ENCODE measurements at regions not wholly inside any gene's neighbourhood (a gene's known extent, or its start where the extent isn't known, plus 50 kb on each side); places are given as distances from the start of the nearest gene placed in this dataset.
A peak's percentile ranks its signal among the peaks of the same experiment; 100 is the strongest.

DNA sequence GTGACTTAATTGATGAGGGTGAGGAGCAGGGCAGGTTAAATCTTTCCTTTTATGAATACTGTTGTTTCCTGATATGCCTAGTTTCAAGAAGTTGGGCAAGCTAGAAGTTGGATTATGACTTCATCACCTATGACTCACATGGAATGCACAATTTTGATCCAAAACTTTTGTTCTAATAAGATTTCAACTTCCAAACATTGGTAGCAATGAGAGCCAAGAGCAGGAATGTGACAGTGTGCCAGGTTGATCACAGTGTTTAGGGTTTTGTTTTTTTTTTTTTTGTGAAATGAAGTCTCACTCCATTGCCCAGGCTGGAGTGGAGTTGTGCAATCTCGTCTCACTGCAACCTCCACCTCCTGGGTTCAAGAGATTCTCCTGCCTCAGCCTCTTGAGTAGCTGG is 349.4 kb downstream of the DUSP10 start:
- H3K27me3 ChIP-seq (ENCODE audit: control insufficient read depth, insufficient read depth, low read length) = no peaks in the 10 kb centered on the region
- no peak for DNase-seq
- no peaks in the 10 kb centered on the region for H3K9me3 ChIP-seq (ENCODE audit: control insufficient read depth, low read depth, low read length)
- H3K4me1 ChIP-seq (ENCODE audit: control insufficient read depth, insufficient read depth, low read length) = no peaks in the 10 kb centered on the region
- no CpG with 5 or more reads among the region's 1 CpG for WGBS (ENCODE audit: insufficient coverage, low lambda C conversion rate)
- H3K36me3 ChIP-seq (ENCODE audit: control insufficient read depth, insufficient read depth, low read length) = no peaks in the 10 kb centered on the region
- no peak overlapping the region for H3K4me3 ChIP-seq (ENCODE audit: low read length)
- no peak overlapping the region for H3K27ac ChIP-seq (ENCODE audit: low read length)

DNA sequence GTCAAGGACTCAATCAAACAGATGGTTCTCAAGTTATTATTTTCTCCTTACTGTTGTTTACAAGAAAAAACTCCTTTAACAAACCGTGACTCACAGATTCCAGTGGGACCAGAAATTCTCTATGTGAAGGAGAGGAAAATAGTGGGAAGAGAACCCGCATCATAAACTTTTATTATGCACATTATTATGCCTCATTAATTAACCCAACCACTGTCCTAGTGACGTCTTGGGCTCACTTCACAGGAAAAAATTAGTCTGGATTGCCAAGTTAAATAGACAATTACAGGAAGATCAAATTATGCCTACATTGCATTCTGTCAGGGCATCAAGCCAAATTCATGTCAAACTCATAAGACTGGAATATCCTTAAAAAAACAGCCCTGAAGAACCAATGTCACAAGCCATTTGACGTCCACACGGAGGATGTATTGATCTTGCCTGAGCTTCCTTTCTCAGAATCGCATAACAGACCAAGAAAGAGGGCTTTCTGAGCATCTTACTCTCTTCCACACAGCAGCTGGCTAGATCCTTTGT is 347.8 kb downstream of the DUSP10 start:
- peak in 1 of 2 donors; percentile 18 for DNase-seq

DNA sequence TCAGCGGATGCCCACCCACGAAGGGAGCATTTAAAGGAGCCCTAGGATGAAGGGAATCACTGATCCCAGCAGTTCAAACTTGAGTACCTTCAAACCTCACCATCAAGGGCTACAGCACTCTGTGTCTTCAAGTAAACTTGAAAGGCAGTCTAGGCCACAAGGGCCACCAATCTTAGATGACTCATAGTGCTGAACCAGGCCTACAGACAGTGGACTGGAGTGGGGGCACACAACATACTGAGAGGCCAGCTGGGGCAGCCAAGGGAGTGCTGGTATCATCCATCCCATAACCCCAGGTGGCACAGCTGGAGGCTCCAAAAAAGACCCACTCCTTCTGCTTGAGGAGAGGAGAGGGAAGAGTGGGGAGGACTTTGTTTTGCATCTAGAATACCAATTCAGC is 345.4 kb downstream of the DUSP10 start:
- no CpG with 5 or more reads among the region's 2 CpGs for WGBS (ENCODE audit: insufficient coverage, low lambda C conversion rate)
- Histone ChIP-seq H3K4me3 (ENCODE audit: low read length) (no peak overlapping the region), H3K9me3 (ENCODE audit: control insufficient read depth, low read depth, low read length) (no peaks in the 10 kb centered on the region), H3K27ac (ENCODE audit: low read length) (no peak overlapping the region), H3K4me1 (ENCODE audit: control insufficient read depth, insufficient read depth, low read length) (no peaks in the 10 kb centered on the region), H3K36me3 (ENCODE audit: control insufficient read depth, insufficient read depth, low read length) (no peaks in the 10 kb centered on the region), H3K27me3 (ENCODE audit: control insufficient read depth, insufficient read depth, low read length) (no peaks in the 10 kb centered on the region)
- DNase-seq = no peak

More for the DNA sequence above, 347.8 kb downstream of the DUSP10 start:
- no peaks in the 10 kb centered on the region for H3K4me1 ChIP-seq (ENCODE audit: control insufficient read depth, insufficient read depth, low read length)
- no peaks in the 10 kb centered on the region for H3K36me3 ChIP-seq (ENCODE audit: control insufficient read depth, insufficient read depth, low read length)
- WGBS (ENCODE audit: insufficient coverage, low lambda C conversion rate) = 100% methylated on average over 1 of the region's 6 CpGs
- H3K27ac ChIP-seq (ENCODE audit: low read length) = no peak overlapping the region
- H3K9me3 ChIP-seq (ENCODE audit: control insufficient read depth, low read depth, low read length) = no peaks in the 10 kb centered on the region
- H3K4me3 ChIP-seq (ENCODE audit: low read length) = no peak overlapping the region
- no peaks in the 10 kb centered on the region for H3K27me3 ChIP-seq (ENCODE audit: control insufficient read depth, insufficient read depth, low read length)

DNA sequence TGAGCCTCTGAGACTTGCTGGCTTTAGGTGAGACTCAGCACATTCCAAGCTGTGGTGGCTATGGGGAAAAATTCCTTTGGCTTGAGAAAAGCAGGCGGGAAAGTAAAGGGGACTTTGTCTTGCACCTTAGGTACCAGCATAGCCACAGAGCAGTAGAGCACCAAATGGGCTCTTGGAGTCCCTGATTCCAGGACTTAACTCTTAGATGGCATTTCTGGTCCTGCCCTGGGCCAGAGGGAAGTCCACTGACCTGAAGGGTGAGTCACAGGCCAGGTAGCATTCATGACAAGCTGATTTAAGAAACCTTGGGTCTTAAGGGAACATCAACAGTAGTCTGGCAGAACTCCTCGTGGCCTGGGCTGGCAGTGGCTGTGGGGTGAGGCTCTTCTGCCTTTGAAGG is 344.7 kb downstream of the DUSP10 start:
- H3K27ac ChIP-seq (ENCODE audit: low read length) = no peak overlapping the region
- H3K4me3 ChIP-seq (ENCODE audit: low read length) = no peak overlapping the region
- no CpG with 5 or more reads among the region's 2 CpGs for WGBS (ENCODE audit: insufficient coverage, low lambda C conversion rate)
- H3K36me3 ChIP-seq (ENCODE audit: control insufficient read depth, insufficient read depth, low read length) = no peaks in the 10 kb centered on the region
- no peaks in the 10 kb centered on the region for H3K27me3 ChIP-seq (ENCODE audit: control insufficient read depth, insufficient read depth, low read length)
- no peak for DNase-seq
- no peaks in the 10 kb centered on the region for H3K4me1 ChIP-seq (ENCODE audit: control insufficient read depth, insufficient read depth, low read length)
- no peaks in the 10 kb centered on the region for H3K9me3 ChIP-seq (ENCODE audit: control insufficient read depth, low read depth, low read length)

- H3K4me1 ChIP-seq (ENCODE audit: control insufficient read depth, insufficient read depth, low read length) = no peaks in the 10 kb centered on the region
- H3K9me3 ChIP-seq (ENCODE audit: control insufficient read depth, low read depth, low read length) = no peaks in the 10 kb centered on the region
- no peaks in the 10 kb centered on the region for H3K27me3 ChIP-seq (ENCODE audit: control insufficient read depth, insufficient read depth, low read length)
- H3K27ac ChIP-seq (ENCODE audit: low read length) = no peak overlapping the region
- no peak overlapping the region for H3K4me3 ChIP-seq (ENCODE audit: low read length)
- WGBS (ENCODE audit: insufficient coverage, low lambda C conversion rate) = no CpG with 5 or more reads among the region's 3 CpGs
- no peak for DNase-seq
- no peaks in the 10 kb centered on the region for H3K36me3 ChIP-seq (ENCODE audit: control insufficient read depth, insufficient read depth, low read length)
Observed at GRCh38 chr1:221397606-221398005, 344.3 kb downstream of the DUSP10 start.

GRCh38 chr1:221405146-221405545 is 336.7 kb downstream of the DUSP10 start:
- no peak overlapping the region for H3K4me3 ChIP-seq (ENCODE audit: low read length)
- H3K9me3 ChIP-seq (ENCODE audit: control insufficient read depth, low read depth, low read length) = no peaks in the 10 kb centered on the region
- H3K4me1 ChIP-seq (ENCODE audit: control insufficient read depth, insufficient read depth, low read length) = no peaks in the 10 kb centered on the region
- WGBS (ENCODE audit: insufficient coverage, low lambda C conversion rate) = no CpG with 5 or more reads among the region's 1 CpG
- H3K27me3 ChIP-seq (ENCODE audit: control insufficient read depth, insufficient read depth, low read length) = no peaks in the 10 kb centered on the region
- H3K36me3 ChIP-seq (ENCODE audit: control insufficient read depth, insufficient read depth, low read length) = no peaks in the 10 kb centered on the region
- no peak for DNase-seq
- no peak overlapping the region for H3K27ac ChIP-seq (ENCODE audit: low read length)

DNA sequence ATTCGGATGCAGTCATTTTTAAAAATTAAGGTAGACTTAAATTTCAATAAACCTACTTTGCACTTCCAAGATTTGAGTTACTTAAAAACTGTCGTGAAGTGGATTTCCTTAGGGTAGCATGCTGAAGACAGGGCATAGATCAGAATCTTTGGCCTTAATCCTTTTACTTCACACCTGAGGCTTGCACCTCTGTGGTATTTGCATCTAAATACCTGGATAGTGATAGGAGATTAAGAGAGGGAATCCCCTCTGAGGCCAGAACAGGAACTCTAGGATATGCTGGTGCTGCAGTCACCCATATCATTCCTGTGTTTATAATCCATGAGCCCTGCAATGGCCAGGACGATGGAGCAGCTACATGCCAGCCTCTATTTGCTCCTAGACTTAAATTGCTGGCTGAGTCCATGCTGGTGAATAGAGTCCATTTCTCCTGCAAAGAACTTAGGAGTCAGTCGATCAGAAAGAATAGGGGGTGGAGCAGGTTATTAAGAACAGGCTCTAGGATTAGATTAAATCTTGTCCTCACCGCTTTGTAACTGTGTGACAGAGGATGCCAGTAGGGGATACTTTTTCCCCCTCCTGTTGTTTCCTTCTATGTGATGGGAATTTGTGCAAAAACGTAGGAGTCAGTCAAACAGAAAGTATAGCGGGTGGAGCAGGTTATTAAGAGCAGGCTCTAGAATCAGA is 333.6 kb downstream of the DUSP10 start:
- no peak for DNase-seq
- H3K4me1 ChIP-seq (ENCODE audit: control insufficient read depth, insufficient read depth, low read length) = no peaks in the 10 kb centered on the region
- 60% methylated on average over 1 of the region's 7 CpGs for WGBS (ENCODE audit: insufficient coverage, low lambda C conversion rate)
- H3K27ac ChIP-seq (ENCODE audit: low read length) = no peak overlapping the region
- H3K36me3 ChIP-seq (ENCODE audit: control insufficient read depth, insufficient read depth, low read length) = no peaks in the 10 kb centered on the region
- no peak overlapping the region for H3K4me3 ChIP-seq (ENCODE audit: low read length)
- no peaks in the 10 kb centered on the region for H3K27me3 ChIP-seq (ENCODE audit: control insufficient read depth, insufficient read depth, low read length)
- H3K9me3 ChIP-seq (ENCODE audit: control insufficient read depth, low read depth, low read length) = no peaks in the 10 kb centered on the region

GRCh38 chr1:221411283-221411682 is 330.6 kb downstream of the DUSP10 start:
- no peaks in the 10 kb centered on the region for H3K4me1 ChIP-seq (ENCODE audit: control insufficient read depth, insufficient read depth, low read length)
- H3K9me3 ChIP-seq (ENCODE audit: control insufficient read depth, low read depth, low read length) = no peaks in the 10 kb centered on the region
- no peaks in the 10 kb centered on the region for H3K27me3 ChIP-seq (ENCODE audit: control insufficient read depth, insufficient read depth, low read length)
- no CpG with 5 or more reads among the region's 3 CpGs for WGBS (ENCODE audit: insufficient coverage, low lambda C conversion rate)
- H3K27ac ChIP-seq (ENCODE audit: low read length) = no peak overlapping the region
- no peak overlapping the region for H3K4me3 ChIP-seq (ENCODE audit: low read length)
- no peak for DNase-seq
- no peaks in the 10 kb centered on the region for H3K36me3 ChIP-seq (ENCODE audit: control insufficient read depth, insufficient read depth, low read length)

DNA sequence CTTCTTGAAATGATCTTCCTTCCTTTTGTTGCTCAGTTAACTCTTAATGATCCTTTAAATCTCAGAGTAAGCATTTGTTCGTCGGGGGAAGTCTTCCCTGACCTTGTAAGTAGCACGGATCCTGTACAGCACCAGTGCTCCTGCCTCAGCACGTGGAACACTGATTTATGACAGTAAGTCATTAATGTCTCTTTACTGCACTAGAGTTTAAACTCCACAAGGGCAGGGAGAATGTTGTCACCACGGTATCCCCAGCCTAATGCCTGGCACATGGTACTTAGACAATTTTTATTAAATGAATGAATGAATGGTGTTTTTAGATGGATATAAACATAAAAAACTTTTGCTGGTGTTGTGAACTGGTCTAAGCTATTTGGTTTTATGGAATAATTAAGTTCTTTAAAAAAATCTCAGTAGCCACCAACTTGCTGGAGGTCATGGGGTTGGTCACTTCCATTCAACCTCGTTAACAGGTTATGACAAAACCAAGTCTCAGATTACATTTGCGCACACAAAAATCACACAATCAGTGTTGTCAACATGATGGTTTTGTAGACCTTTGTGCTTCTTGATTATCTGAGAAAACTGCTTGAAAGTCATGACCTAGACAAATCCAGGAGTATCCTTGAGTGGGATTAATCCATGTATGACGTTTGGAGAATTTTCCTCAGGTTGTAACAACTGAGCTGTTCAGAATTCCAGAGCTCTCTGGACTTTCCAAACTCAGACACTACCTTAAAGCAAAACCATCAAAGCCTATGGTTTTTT is 326.9 kb downstream of the DUSP10 start:
- Histone ChIP-seq H3K27ac (ENCODE audit: low read length) (no peak overlapping the region), H3K27me3 (ENCODE audit: control insufficient read depth, insufficient read depth, low read length) (no peaks in the 10 kb centered on the region), H3K36me3 (ENCODE audit: control insufficient read depth, insufficient read depth, low read length) (no peaks in the 10 kb centered on the region), H3K4me1 (ENCODE audit: control insufficient read depth, insufficient read depth, low read length) (no peaks in the 10 kb centered on the region), H3K4me3 (ENCODE audit: low read length) (no peak overlapping the region), H3K9me3 (ENCODE audit: control insufficient read depth, low read depth, low read length) (no peaks in the 10 kb centered on the region)
- no peak for DNase-seq
- no CpG with 5 or more reads among the region's 8 CpGs for WGBS (ENCODE audit: insufficient coverage, low lambda C conversion rate)

- Histone ChIP-seq H3K4me3 (ENCODE audit: low read length) (no peak overlapping the region), H3K27ac (ENCODE audit: low read length) (no peak overlapping the region), H3K9me3 (ENCODE audit: control insufficient read depth, low read depth, low read length) (no peaks in the 10 kb centered on the region), H3K36me3 (ENCODE audit: control insufficient read depth, insufficient read depth, low read length) (no peaks in the 10 kb centered on the region), H3K4me1 (ENCODE audit: control insufficient read depth, insufficient read depth, low read length) (no peaks in the 10 kb centered on the region), H3K27me3 (ENCODE audit: control insufficient read depth, insufficient read depth, low read length) (no peaks in the 10 kb centered on the region)
- WGBS (ENCODE audit: insufficient coverage, low lambda C conversion rate) = no CpG with 5 or more reads among the region's 1 CpG
- DNase-seq = no peak
Observed at GRCh38 chr1:221415651-221416050, 326.2 kb downstream of the DUSP10 start.

Data from large intestine (tissue), 3 donors.